ENCODE measurements at regions not wholly inside any gene's neighbourhood (a gene's known extent, or its start where the extent isn't known, plus 50 kb on each side); places are given as distances from the start of the nearest gene placed in this dataset.
"Not testable (repeated sequence)": the region's sequence is repeated elsewhere in the genome, so short reads cannot be mapped to it uniquely, and the experiment has no call there.

DNA sequence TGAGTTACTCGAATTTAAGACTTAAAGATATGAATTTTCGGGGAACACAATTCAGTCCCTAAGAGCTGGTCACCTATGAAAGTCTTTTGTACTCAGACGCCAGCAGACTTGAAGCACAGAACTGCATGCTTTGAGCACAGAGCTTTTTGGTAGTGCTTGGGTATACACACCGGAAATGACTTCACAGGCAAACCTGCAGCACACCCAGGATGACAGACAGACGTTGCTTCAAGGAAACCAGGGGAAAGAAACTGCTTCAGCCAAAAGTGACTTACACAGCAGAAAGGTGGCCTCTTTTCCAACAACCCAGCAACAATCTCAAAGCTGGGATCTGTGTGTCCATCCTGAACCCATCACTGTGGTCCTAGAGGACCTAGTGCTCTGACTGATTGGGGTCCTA lies 975.1 kb downstream of the AACS start:
- intact Hi-C loops (cut with DNase I): no loop called here
- ATAC-seq: no peak
- DNase-seq: no peak

DNA sequence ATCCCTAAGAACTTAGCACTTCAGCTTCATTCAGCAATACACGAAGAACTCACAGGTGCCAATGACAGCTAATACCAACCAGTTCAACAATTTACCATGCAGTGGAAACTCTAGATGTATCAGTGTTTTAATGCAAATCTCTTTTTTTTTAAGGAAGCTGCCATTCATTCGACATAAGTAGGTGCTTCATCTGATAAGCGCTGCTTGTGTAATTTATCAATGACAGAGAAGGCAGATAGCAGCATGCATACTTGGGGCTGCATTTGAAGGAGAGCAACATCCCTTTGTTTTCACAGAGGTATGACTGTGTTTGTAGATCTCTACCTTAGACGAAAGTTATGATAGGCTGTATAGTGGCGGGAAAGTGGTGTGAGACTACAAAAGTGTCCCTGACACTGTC lies 977.1 kb downstream of the AACS start:
- intact Hi-C loops (cut with DNase I): no loop called here

DNA sequence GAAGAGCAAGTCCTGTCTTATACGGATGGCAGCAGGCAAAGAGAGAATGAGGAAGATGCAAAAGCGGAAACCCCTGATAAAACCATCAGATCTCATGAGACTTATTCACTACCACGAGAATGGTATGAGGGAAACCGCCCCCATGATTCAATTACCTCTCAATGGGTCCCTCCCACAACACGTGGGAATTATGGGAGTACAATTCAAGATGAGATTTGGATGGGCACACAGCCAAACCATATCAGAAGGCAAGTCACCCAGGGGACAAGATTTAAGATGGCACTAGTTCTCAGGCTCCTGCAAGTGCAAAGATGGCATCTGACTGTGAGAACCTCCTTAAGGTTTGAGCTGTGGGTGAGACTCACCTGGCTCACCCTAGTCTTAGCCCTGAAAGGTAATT lies 984.3 kb downstream of the AACS start:
- ATAC-seq; intact Hi-C loops (cut with DNase I); DNase-seq: not testable (repeated sequence)

More for the DNA sequence above, 977.1 kb downstream of the AACS start:
- no peak for ATAC-seq
- no peak for DNase-seq

DNA sequence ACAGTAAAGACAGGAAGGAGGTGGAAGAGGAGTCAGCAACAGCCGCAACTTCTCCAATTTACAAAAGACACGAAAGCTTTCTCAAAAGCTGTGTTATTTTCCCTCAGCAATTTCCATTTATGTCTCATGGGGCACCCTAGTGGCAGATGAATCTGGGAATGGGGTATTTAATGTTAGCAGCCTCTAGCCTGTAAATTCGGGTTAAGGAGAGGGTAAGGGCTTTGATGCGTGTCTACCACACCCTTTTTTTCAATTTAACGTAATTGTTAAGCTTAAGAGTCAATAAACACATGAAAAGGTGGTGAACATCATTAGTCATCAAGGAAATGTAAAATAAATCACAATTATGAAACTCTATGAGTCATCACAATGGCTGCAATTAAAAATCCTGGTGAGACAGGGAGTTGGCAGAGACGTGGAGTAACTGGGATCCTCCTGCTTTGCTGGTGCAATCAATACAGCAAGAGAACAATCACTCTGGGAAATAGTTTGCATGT lies 986.4 kb downstream of the AACS start:
- peak in 1 of 2 donors; percentile 68 for ATAC-seq
- intact Hi-C loops (cut with DNase I): no loop called here
- no peak for DNase-seq

DNA sequence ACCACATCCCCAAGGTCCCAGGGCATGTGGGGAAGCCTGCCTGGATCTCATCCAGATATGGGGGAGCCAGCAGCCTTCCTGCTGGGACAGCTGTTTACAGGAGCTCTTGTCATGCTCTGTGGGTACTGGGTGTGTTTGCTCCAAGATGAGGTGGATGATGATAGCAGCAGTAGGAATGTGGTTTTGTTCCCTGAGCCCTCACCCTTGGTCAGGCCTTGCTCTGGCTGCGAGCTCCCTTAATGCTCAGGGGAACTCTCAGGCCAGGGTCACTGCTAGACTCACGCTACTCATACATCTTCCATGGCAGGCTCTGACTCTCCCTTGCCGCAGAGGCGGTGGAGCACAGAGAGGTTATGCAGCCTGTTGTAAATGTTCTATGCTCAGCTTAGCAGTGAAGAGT lies 990.3 kb downstream of the AACS start:
- DNase-seq: no peak
- intact Hi-C loops (cut with DNase I): no loop called here

DNA sequence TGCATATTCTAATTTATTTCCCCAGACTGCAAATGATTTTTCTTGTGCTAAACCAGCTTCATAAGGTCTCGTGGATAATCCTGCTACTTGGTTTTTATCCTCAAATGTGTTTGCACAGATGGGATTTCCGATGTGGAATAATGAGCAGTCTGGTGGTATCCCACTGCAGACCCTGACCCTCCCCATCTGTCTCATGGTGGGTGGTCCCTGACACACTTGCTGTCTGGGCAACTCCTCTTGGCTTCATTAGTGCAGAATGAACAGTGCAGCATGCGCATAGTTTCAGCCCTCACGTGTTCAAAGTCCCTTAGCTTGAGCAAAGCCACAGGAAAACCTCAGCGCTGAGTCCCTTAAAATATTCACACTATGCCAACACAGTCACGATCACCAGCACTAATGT lies 996.5 kb downstream of the AACS start:
- DNase-seq (no peak), ATAC-seq (no peak)
- intact Hi-C loops (cut with DNase I): no loop called here

More for the DNA sequence above, 990.3 kb downstream of the AACS start:
- no peak for ATAC-seq

DNA sequence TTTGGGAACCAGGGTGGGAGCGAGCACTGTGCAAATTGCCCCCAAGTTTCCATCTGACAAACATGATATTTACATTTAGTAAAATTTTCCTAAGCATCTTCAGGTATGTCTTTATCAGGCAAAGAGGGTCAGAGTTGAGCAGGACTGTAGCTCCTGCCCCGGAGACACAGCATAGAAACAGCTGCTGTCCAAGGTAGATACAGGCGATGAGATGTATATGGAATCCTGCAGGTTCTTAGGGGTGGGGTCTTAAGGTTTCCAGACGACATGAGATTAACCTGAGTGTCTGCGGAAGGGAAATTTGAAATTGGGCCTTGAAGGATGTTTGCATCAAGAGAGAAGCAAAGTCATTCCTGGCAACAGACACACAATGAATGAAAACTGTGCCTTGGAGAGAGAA lies 998.8 kb downstream of the AACS start:
- no peak for DNase-seq
- no peak for ATAC-seq
- intact Hi-C loops (cut with DNase I): no loop called here

DNA sequence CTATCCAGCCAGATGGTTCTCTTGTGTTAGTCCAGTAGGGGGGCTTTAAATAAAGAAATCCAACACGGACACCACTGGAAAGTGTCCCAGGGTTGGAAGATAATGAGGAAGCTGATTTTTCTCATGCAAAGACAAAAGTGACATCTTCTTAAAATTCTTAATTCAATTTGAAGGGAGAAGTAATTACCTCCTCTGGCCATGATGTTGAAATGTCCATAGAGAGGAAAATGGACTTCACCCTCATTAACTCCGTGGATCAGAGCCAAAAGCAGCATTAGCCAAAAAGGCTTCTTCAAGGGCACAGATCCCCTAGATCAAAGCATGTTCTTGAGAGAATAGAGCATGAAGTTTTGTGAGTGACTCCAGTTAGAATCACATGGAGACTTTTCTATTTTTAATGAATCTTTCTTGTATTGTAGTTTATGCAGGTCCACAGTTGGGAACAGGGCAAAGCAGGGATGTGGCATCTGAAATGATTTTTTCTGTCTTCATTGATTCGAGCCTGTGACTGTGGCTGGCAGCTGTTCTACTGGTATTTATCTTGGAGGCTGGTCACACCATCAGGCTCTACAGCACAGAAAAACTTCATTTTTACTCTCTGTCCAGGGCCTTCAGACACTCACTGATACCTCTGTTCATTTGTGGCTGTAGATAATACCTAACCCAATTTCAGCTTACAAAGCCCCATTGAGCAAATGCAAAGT lies 1002.5 kb downstream of the AACS start:
- intact Hi-C loops (cut with DNase I): loop anchor here in 1 of 2 donors (5.0 kb wide), 1 partner anchor 680 kb away; no protein-coding TSS in a partner anchor
- DNase-seq: no peak
- ATAC-seq: no peak

DNA sequence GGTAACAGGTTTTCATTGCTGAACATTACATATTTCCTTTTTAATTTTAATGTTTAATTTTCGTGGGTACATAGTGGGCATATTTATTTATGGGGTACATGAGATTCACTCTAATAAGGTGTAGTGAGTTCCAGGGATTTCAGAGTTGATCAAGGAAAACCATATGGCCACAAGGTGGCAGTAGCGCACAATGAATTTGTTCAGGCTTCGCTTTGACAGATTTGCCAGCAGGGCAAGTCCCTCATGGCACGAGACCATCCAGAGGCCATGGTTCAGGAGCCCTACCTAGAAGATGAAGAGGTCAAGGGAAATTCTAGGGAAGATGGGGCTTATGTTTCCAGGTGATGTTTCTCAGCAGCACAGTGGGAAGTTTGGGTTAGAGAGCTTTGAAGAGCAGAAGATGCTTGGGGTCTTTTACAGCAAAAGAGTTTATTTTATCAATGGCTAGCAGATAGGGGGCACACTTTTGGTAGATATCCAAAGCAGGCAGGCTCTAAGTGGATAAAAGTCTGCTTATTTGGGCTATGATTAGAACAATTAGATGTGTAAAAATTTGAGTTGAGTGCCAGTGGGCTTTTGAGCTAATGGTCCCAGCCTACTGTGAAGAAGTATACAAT lies 1004.4 kb downstream of the AACS start:
- DNase-seq (no peak), ATAC-seq (no peak)
- intact Hi-C loops (cut with DNase I): loop anchor here in 1 of 2 donors (5.0 to 10.0 kb wide), 2 partner anchors 195 to 678 kb away; no protein-coding TSS in a partner anchor

DNA sequence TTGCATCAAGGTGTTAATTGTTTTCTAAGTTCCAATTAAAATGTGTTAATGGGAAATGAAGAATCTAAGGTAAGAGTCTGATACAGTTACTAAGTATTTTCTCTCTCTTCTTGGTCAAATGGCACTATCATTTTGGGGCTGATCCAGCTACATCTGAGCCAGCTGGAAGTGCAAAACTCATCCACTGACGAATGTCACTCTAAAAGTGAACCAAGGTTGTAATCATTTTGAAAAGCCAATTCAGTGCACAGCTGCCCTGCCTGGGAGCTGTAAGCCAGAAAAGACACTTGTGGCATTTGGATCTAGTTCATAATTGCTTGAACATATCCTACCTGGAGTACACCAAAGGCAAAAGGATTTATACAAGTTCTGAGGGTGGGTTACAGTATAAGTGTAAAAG lies 1011.3 kb downstream of the AACS start:
- ATAC-seq (peak; percentile 31 to 53), DNase-seq (no peak)
- intact Hi-C loops (cut with DNase I): loop anchor here in 1 of 2 donors (10.0 kb wide), 1 partner anchor 202 kb away; no protein-coding TSS in a partner anchor

DNA sequence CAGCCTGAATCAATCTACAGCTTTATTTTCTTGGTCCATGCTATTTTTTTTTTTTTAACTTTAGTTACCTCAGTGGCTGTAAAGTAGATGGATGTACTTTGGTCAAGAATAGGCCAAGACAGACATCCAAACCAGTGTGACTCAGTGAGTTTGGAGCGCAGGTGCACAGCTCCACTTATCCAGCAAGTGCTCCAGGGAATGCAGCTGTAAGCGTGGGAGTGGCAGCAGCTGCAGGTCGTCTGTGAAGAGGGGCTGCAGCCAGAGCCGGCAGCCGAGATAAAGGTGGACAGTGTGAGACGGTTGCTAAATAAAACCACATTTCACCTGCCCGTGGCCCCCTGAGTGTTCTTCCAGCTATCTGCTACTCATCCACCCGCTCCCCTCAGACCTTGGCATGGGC lies 1018.7 kb downstream of the AACS start:
- intact Hi-C loops (cut with DNase I): no loop called here
- ATAC-seq (no peak), DNase-seq (peak; percentile 18)

DNA sequence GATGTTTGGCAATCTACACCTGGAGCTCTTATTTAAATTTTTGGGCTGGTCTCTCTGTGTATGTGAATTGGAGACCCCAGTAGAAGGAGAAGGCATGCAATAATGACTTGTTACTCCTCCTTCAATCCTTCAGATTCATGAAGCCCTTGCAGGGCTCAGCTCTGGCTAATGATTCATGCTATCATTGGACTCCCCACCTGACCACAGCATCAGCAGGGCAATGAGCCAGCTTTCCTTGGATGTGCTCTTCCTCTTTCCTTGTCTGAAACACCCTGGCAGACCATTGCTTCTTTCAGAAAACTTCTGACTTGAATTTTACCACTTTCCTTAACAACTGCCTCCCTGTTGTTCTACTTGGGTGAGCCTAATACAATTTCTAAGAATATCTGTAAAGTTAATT lies 1019.2 kb downstream of the AACS start:
- ATAC-seq (peak in 1 of 2 donors; percentile 44), DNase-seq (peak; percentile 33)
- intact Hi-C loops (cut with DNase I): no loop called here

DNA sequence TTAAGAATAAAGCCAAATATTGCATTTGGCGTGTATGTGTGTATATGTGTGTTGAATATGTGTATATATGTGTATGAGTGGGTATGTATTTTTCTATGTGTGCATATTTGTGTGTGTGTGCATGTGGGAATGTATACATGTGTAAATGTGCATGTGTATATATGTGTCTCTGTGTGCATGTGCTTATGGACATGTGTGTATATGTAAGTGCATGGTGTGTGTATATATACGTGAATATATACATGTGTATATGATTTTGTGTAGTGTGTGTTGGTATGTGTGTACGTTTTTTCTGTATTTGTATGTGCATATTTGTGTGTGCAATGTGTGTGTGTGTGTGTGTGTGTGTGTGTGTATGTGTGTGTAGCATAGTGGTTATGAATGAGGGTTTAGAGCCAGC lies 1021.0 kb downstream of the AACS start:
- ATAC-seq (no peak), DNase-seq (no peak)
- intact Hi-C loops (cut with DNase I): no loop called here

DNA sequence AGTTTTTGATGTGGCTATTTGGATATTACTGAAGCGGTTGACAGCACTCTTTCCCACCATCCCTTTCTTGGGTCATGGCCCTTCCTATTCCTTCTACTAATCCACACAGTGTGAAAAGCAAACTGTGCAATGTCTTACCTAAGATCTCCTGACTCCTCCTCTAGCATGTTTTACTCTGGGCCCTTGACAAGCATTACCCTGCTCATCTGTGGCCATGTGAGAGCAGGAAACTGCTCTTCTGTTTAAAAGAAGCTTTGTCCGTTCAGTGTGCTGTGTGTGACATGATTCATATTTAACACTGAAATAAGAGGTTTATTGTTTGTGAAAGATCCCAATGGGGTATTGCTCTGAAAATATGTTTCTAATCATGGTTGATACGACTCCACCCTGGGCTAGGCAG lies 1022.5 kb downstream of the AACS start:
- intact Hi-C loops (cut with DNase I): no loop called here
- DNase-seq (no peak), ATAC-seq (no peak)

DNA sequence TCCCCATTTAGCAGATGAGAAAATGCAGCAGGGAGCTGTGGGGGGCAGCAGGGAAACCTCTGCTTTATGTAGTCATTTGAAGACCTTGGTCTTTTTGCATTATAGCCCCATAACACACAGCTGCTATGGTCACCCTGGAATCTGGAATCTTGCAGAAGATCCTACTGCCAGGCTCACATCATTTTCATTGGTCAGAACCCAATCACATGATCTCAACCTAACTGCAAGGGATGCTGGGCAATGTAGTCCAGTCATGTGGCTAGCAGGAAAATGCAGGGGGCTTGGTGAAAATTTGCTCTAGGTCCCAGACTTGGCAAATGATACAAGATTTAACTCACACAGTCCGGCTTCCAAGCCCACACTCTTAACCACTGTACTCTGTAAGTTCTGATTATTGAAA lies 1028.7 kb downstream of the AACS start:
- intact Hi-C loops (cut with DNase I): no loop called here
- ATAC-seq (peak; percentile 36 to 41), DNase-seq (no peak)

DNA sequence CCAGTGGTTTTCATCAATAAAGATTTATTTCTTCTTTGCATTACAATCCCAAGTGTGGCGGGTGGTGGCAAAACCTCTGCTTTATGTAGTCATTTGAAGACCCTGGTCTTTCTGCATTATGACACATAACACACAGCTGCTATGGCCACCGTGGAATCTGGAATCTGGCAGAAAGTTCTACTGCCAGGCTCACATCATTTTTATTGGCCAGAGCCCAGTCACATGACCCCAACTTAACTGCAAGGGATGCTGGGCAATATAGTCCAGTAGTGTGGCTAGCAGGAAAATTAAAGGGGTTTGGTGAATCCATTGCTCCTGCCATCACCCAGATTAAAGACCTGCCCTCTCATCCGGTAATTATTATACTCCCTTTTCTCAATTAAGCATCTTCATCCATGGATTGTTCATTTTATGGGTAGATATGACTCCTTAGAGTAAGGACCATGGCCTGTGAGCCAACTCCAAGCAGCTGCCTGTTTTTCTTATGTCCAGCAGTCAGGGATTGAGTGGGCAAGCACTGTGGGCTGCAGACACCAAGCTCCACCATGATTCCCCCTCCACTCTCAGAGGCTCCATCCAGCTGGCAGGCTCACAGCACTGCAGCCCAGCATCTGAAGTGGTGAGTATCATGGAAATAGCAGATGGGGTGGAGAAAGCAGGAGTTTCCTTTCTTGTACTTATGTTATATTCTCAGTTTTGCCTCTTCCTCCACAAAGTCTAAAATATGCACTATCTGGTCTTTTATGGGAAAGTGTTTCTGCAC lies 1030.7 kb downstream of the AACS start:
- no peak for ATAC-seq
- intact Hi-C loops (cut with DNase I): no loop called here
- DNase-seq: no peak

DNA sequence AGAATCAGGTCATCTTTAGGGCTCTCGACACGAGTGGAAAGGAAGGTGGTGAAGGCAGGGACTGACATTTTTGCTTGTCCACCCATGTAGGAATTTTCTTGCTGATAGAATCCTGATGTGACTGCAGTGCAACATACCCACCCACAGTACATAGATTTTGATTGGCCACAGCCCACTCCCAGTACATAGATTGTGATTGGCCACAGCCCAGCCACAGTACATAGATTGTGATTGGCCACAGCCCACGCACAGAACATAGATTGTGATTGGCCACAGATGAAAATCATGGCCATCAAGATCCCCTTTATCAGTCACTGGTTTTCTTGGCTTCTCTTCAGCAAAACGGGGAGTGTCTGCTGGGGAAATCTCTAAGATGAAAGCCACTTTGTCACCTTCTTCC lies 1041.5 kb downstream of the AACS start:
- intact Hi-C loops (cut with DNase I): no loop called here
- no peak for ATAC-seq
- DNase-seq: no peak

DNA sequence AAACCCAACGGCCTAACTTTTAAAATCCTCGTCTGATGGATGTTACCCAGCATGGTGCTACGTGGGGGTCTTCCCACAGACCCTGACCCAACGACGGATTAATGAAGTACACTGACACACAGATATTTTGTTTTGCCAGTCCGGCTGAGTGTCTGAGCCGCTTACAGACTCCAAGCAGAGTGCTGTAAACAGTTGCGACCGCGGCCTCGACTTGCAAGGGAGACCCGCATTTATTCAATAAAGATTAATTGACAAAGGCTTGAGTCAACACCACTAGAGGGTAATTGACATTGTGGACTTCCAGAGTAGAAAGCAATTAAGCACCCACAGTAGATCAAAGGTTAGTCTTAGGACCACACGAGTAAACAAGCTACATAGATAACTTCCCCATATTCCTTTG lies 1042.4 kb downstream of the AACS start:
- no peak for ATAC-seq
- intact Hi-C loops (cut with DNase I): no loop called here
- no peak for DNase-seq

DNA sequence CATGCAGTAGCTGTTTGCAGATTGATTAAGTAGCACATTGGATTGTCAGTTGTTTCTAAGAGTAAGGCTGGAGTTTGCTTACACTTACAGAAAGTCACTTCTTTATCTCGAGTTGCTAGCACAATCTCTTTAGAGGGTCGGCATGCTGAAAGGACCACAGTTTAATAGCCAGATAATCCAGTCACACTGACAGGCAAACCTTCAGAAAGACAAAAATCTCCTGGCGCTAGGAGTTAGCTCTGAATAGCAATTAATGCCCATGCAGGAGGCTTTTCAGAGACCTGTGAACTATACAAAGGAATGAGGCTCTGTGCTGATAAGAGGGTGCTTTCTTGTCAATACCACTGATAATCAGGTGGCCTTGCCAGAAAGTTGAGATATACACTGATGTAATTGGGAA lies 1043.0 kb downstream of the AACS start:
- no peak for DNase-seq
- ATAC-seq: no peak
- intact Hi-C loops (cut with DNase I): no loop called here

DNA sequence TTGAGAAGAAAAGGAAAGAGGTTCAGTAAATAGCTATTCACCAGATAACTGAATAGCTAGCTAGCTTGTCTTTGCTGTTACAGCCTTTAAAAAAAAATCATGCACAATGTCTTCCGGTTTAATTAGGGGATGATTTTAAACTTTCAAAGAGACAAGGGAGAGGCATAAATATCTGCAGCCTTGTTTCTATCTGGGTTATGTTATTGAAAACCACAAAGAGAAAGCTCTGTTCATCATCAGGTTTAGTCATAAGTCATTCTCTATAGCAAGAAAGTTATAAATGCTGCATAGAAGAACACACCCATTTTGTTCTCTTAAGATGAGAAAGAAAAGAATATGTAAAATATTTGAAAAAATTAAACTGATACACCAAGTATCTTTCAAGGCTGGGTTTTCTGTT lies 1046.9 kb downstream of the AACS start:
- ATAC-seq (no peak), DNase-seq (no peak)
- intact Hi-C loops (cut with DNase I): no loop called here
